ENCODE measurements at regions not wholly inside any gene's neighbourhood (a gene's known extent, or its start where the extent isn't known, plus 50 kb on each side); places are given as distances from the start of the nearest gene placed in this dataset.
"Not testable (repeated sequence)": the region's sequence is repeated elsewhere in the genome, so short reads cannot be mapped to it uniquely, and the experiment has no call there.

DNA sequence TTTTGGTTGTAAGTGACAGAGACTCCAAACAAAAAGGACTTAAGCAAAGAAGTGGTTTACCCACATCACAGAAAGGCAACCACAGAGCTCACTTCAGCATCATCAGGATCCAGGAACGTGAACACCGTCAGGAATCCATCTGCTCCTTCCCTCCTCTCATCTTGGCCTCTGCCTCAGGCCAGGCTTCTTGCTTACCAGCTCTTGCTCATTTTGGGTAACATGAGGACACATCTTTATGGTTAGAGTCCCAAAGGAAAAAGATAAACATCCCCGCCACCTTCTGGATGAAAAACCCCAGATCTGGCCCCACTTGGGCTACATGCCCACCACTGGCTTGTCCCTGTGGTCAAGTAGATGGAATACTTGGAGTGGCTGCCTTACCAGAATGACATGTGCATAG is 176.8 kb upstream of the RPL34 start:
- DNase-seq (ENCODE audit: low spot score, unreplicated experiment) = no peak
- no peak overlapping the region for H3K4me3 Mint-ChIP-seq (ENCODE audit: low read depth)
- no peaks in the 10 kb centered on the region for H3K27me3 Mint-ChIP-seq
- H3K27ac Mint-ChIP-seq = no peak overlapping the region
- peaks cover 2% of the 10 kb centered on the region for H3K4me1 Mint-ChIP-seq (ENCODE audit: low read depth)
- no peak for TF ChIP-seq CTCF (IDR thresholded peaks at IDR 0.05; ENCODE audit: unreplicated experiment)
- no peaks in the 10 kb centered on the region for H3K36me3 Mint-ChIP-seq (ENCODE audit: insufficient read depth)
- H3K9me3 Mint-ChIP-seq (ENCODE audit: low read depth) = peaks cover 4% of the 10 kb centered on the region

DNA sequence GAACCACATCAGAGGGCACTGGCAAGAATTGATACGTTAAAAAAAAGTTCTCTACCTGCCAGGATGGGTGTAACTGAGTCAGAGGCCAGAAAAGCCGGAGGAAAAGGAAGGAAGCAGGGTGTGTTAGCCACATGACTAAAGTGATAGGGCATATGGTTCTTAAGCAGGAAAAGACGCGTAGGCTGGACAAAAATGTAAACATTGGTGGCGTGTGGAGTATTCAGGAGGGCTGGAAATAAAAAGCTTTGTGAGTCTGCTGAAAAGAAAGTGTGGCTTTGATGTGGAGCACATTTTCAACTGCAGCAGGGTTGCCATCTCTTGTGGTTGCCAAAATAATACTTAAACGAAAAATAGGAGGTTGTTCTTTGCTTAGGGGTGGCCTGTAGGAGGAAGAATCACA is 186.5 kb upstream of the RPL34 start:
- Mint-ChIP-seq H3K36me3 (ENCODE audit: insufficient read depth) (no peaks in the 10 kb centered on the region), H3K4me3 (ENCODE audit: low read depth) (no peak overlapping the region), H3K4me1 (ENCODE audit: low read depth) (no peaks in the 10 kb centered on the region), H3K27me3 (no peaks in the 10 kb centered on the region), H3K27ac (peak overlapping the region; percentile 5), H3K9me3 (ENCODE audit: low read depth) (peaks cover 2% of the 10 kb centered on the region)
- DNase-seq (ENCODE audit: low spot score, unreplicated experiment) = no peak
- no peak for TF ChIP-seq CTCF (IDR thresholded peaks at IDR 0.05; ENCODE audit: unreplicated experiment)

DNA sequence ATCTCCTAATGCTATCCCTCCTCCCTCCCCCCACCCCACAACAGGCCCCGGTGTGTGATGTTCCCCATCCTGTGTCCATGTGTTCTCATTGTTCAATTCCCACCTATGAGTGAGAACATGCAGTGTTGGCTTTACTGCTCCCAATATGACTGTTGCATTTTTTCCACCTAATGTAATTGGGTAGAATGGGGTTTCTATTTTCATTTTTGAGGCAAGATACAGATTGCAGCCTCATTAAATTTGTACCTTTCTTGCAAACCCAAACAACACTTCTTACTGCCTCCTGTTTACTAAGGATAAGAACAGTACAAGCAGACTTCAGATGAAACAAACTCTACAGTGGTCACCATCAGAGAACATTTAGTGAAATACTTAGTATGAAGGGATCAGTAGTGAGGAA is 187.0 kb upstream of the RPL34 start:
- not testable (repeated sequence) for H3K36me3 Mint-ChIP-seq (ENCODE audit: insufficient read depth); DNase-seq (ENCODE audit: low spot score, unreplicated experiment); H3K27me3 Mint-ChIP-seq; H3K4me3 Mint-ChIP-seq (ENCODE audit: low read depth); H3K9me3 Mint-ChIP-seq (ENCODE audit: low read depth); H3K4me1 Mint-ChIP-seq (ENCODE audit: low read depth)
- H3K27ac Mint-ChIP-seq = peak overlapping the region; percentile 5

DNA sequence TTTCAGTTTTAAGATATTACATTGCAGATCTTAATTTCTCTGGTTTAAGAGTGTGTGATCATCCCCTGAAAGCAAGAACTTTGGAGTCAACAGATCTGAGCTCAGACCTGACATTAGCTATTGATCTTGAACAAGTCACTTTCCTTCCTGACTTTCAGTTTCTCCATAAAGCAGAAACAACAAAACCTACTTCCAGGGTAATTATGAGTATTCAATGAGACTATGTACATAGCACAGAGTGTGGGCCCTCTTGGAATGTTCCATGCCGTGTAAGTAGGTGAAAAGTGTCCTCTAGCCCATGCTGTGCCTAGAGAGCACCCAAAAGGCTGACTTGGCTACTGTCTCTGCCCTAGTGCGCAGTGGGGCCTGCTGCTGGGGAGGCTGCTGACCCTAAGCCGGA is 188.0 kb upstream of the RPL34 start:
- H3K4me3 Mint-ChIP-seq (ENCODE audit: low read depth) = no peak overlapping the region
- DNase-seq (ENCODE audit: low spot score, unreplicated experiment) = no peak
- H3K9me3 Mint-ChIP-seq (ENCODE audit: low read depth) = peaks cover 2% of the 10 kb centered on the region
- H3K4me1 Mint-ChIP-seq (ENCODE audit: low read depth) = no peaks in the 10 kb centered on the region
- no peak overlapping the region for H3K27ac Mint-ChIP-seq
- no peak for TF ChIP-seq CTCF (IDR thresholded peaks at IDR 0.05; ENCODE audit: unreplicated experiment)
- H3K36me3 Mint-ChIP-seq (ENCODE audit: insufficient read depth) = no peaks in the 10 kb centered on the region
- no peaks in the 10 kb centered on the region for H3K27me3 Mint-ChIP-seq

GRCh38 chr4:108431986-108432385 is 188.4 kb upstream of the RPL34 start:
- Mint-ChIP-seq H3K4me1 (ENCODE audit: low read depth) (no peaks in the 10 kb centered on the region), H3K27me3 (no peaks in the 10 kb centered on the region), H3K9me3 (ENCODE audit: low read depth) (no peaks in the 10 kb centered on the region), H3K4me3 (ENCODE audit: low read depth) (no peak overlapping the region), H3K36me3 (ENCODE audit: insufficient read depth) (no peaks in the 10 kb centered on the region), H3K27ac (no peak overlapping the region)
- DNase-seq (ENCODE audit: low spot score, unreplicated experiment) = no peak
- TF ChIP-seq CTCF (IDR thresholded peaks at IDR 0.05; ENCODE audit: unreplicated experiment) = no peak

DNA sequence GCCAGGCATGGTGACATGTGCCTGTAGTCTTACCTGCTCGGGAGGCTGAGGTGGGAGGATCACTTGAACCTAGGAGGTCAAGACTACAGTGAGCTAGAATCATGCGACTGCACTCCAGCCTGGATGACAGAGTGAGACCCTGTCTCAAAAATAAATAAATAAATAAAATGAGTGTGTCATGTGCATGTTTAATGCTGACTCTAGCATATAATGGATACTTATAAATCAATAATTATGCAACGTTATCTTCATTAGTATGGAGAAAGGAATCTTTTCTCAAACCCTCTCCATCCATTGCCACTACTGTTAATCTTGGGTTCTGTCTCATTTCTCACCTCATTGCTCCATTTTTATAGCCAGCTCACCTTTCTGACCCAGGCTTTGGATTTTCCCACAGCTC is 189.5 kb upstream of the RPL34 start:
- no peak overlapping the region for H3K27ac Mint-ChIP-seq
- no peaks in the 10 kb centered on the region for H3K4me1 Mint-ChIP-seq (ENCODE audit: low read depth)
- no peak for TF ChIP-seq CTCF (IDR thresholded peaks at IDR 0.05; ENCODE audit: unreplicated experiment)
- H3K9me3 Mint-ChIP-seq (ENCODE audit: low read depth) = no peaks in the 10 kb centered on the region
- no peak for DNase-seq (ENCODE audit: low spot score, unreplicated experiment)
- no peaks in the 10 kb centered on the region for H3K36me3 Mint-ChIP-seq (ENCODE audit: insufficient read depth)
- H3K27me3 Mint-ChIP-seq = no peaks in the 10 kb centered on the region
- H3K4me3 Mint-ChIP-seq (ENCODE audit: low read depth) = no peak overlapping the region

Measured in progenitor cell of endocrine pancreas (in vitro differentiated cells).